GM18861 (cell line): ENCODE measurements at regions not wholly inside any gene's neighbourhood (a gene's known extent, or its start where the extent isn't known, plus 50 kb on each side); places are given as distances from the start of the nearest gene placed in this dataset.
"Not testable (repeated sequence)": the region's sequence is repeated elsewhere in the genome, so short reads cannot be mapped to it uniquely, and the experiment has no call there.

Experiments used
- ATAC-seq: cut with Tn5 transposase; IDR thresholded peaks from one replicate; pipeline ENCODE4 v1.9.1; 2021; ENCODE audit not compliant: unreplicated experiment

- ATAC-seq, result no peak
Observed at GRCh38 chr12:34097213-34097612, 74.9 kb downstream of the ALG10 start.

GRCh38 chr12:34105392-34105933 lies 83.2 kb downstream of the ALG10 start:
- ATAC-seq, result no peak

GRCh38 chr12:34106172-34106571 lies 83.9 kb downstream of the ALG10 start:
- ATAC-seq, result no peak

- ATAC-seq, result no peak
Observed at GRCh38 chr12:34107016-34107415, 84.7 kb downstream of the ALG10 start.

- ATAC-seq, result no peak
Observed at GRCh38 chr12:34107781-34108404, 85.6 kb downstream of the ALG10 start.

GRCh38 chr12:34108405-34108803 lies 86.1 kb downstream of the ALG10 start:
- ATAC-seq, result no peak

- ATAC-seq, result no peak
Observed at GRCh38 chr12:34108967-34109366, 86.7 kb downstream of the ALG10 start.

- no peak for ATAC-seq
Observed at GRCh38 chr12:34109390-34109789, 87.1 kb downstream of the ALG10 start.

- ATAC-seq, result not testable (repeated sequence)
Observed at GRCh38 chr12:34109909-34110531, 87.7 kb downstream of the ALG10 start.

- no peak for ATAC-seq
Observed at GRCh38 chr12:34119366-34119765, 97.1 kb downstream of the ALG10 start.

GRCh38 chr12:34121360-34121759 lies 99.1 kb downstream of the ALG10 start:
- ATAC-seq, result no peak

- peak; percentile 62 for ATAC-seq
Observed at GRCh38 chr12:34123092-34123491, 100.8 kb downstream of the ALG10 start.

GRCh38 chr12:34124608-34125007 lies 102.3 kb downstream of the ALG10 start:
- ATAC-seq, result no peak

- ATAC-seq, result no peak
Observed at GRCh38 chr12:34126239-34126641, 103.9 kb downstream of the ALG10 start.

- no peak for ATAC-seq
Observed at GRCh38 chr12:34126805-34127204, 104.5 kb downstream of the ALG10 start.

GRCh38 chr12:34127379-34127778 lies 105.1 kb downstream of the ALG10 start:
- not testable (repeated sequence) for ATAC-seq

- ATAC-seq, result no peak
Observed at GRCh38 chr12:34142430-34142829, 120.1 kb downstream of the ALG10 start.

GRCh38 chr12:34151019-34151418 lies 128.7 kb downstream of the ALG10 start:
- no peak for ATAC-seq

GRCh38 chr12:34163443-34163842 lies 141.1 kb downstream of the ALG10 start:
- ATAC-seq, result no peak

- ATAC-seq, result no peak
Observed at GRCh38 chr12:34166427-34167060, 144.2 kb downstream of the ALG10 start.

- ATAC-seq, result not testable (repeated sequence)
Observed at GRCh38 chr12:34168507-34168906, 146.2 kb downstream of the ALG10 start.

- ATAC-seq, result no peak
Observed at GRCh38 chr12:34186492-34186891, 164.2 kb downstream of the ALG10 start.
